T-cell (primary cell): ENCODE measurements at regions not wholly inside any gene's neighbourhood (a gene's known extent, or its start where the extent isn't known, plus 50 kb on each side); places are given as distances from the start of the nearest gene placed in this dataset.

Experiments
- ATAC-seq, 4 experiments: fragments of 200-7000 bp in 3 of 4; fragments of 150-1000 bp in 1 of 4; cut with Tn5 transposase; replicated peaks in 1 of 4; 1 replicate in 3 of 4; 2 replicates in 1 of 4; pipeline ENCODE4 v1.10.0; 2021; ENCODE audit warnings: moderate library complexity in 3 of 4, mild to moderate bottlenecking in 2 of 4, moderate number of reproducible peaks in 1 of 4
- CTCF ChIA-PET, 2 donors: fragments of 300-600 bp; sonication (Branson Sonifier 250); formaldehyde crosslinking; loops; one replicate each; lab custom pipeline; 2022; ENCODE audit warnings: antibody characterized with exemption in 2 of 2; lab: Charles Lee
- POLR2A ChIA-PET, 2 donors: fragments of 300-600 bp; sonication (Branson Sonifier 250); formaldehyde crosslinking; loops; one replicate each; lab custom pipeline; 2022; ENCODE audit warnings: antibody characterized with exemption in 2 of 2; lab: Charles Lee
- DNase-seq, 35 experiments: peaks; one replicate each; pipeline versions ENCODE4 v3.0.0 to v3.0.0-alpha.2; 2013 to 2023
- H3K27ac ChIP-seq: one replicate; pipeline ENCODE4 v1.5.1; 2013; ENCODE audit warnings: low read length
- H3K27me3 ChIP-seq, 2 experiments: replicated peaks in 1 of 2; 1 replicate in 1 of 2; 2 replicates in 1 of 2; pipeline versions ENCODE4 v1.6.1 to v1.7.0; 2013; ENCODE audit warnings: low read length in 1 of 2, mixed read lengths in 1 of 2; ENCODE audit not compliant: control insufficient read depth in 2 of 2, insufficient read depth in 2 of 2; ENCODE audit errors: extremely low read depth in 1 of 2
- H3K36me3 ChIP-seq, 2 donors: 1 replicate in 1 of 2; 2 replicates in 1 of 2; pipeline versions ENCODE4 v1.6.1 to v1.7.0; 2013; ENCODE audit warnings: low read length in 1 of 2; ENCODE audit not compliant: control insufficient read depth in 2 of 2, insufficient read depth in 1 of 2; ENCODE audit errors: extremely low read depth in 1 of 2
- H3K4me1 ChIP-seq, 2 experiments: 1 replicate in 1 of 2; 2 replicates in 1 of 2; pipeline versions ENCODE4 v1.6.1 to v1.7.0; 2013; ENCODE audit warnings: low read length in 2 of 2, mixed read lengths in 1 of 2; ENCODE audit not compliant: insufficient read depth in 2 of 2, control insufficient read depth in 1 of 2; ENCODE audit errors: extremely low read depth in 1 of 2
- H3K4me3 ChIP-seq, 2 donors: 1 replicate in 1 of 2; 2 replicates in 1 of 2; pipeline versions ENCODE4 v1.5.1 to v1.7.0; 2013; ENCODE audit warnings: mild to moderate bottlenecking in 2 of 2, low read length in 1 of 2, moderate library complexity in 1 of 2; ENCODE audit not compliant: control insufficient read depth in 1 of 2; ENCODE audit errors: extremely low read depth in 1 of 2
- H3K9me3 ChIP-seq: 2 replicates; pipeline ENCODE4 v1.7.0; 2013
- H3K27ac Mint-ChIP-seq, 2 donors: one replicate each; pipeline ENCODE4 v1.8.0; 2020 to 2021; ENCODE audit warnings: mild to moderate bottlenecking in 2 of 2, mixed read lengths in 2 of 2
- H3K27me3 Mint-ChIP-seq, 2 donors: one replicate each; pipeline ENCODE4 v1.8.0; 2021 to 2022; ENCODE audit warnings: mixed read lengths in 2 of 2
- H3K36me3 Mint-ChIP-seq: one replicate; pipeline ENCODE4 v1.8.0; 2021; ENCODE audit warnings: mixed read lengths
- H3K4me1 Mint-ChIP-seq, 3 donors: one replicate each; pipeline ENCODE4 v1.8.0; 2020 to 2022; ENCODE audit warnings: mixed read lengths in 3 of 3, mild to moderate bottlenecking in 1 of 3
- H3K4me3 Mint-ChIP-seq, 3 donors: one replicate each; pipeline ENCODE4 v1.8.0; 2020 to 2022; ENCODE audit warnings: mild to moderate bottlenecking in 3 of 3, mixed read lengths in 3 of 3, moderate library complexity in 3 of 3
- H3K9me3 Mint-ChIP-seq, 3 donors: one replicate each; pipeline ENCODE4 v1.8.0; 2020 to 2022; ENCODE audit warnings: mixed read lengths in 3 of 3
- WGBS: methylation state at CpG from one replicate; pipeline ENCODE4 v1.1.5; 2013; ENCODE audit warnings: missing lambda C conversion rate; ENCODE audit not compliant: insufficient coverage; 5-methylcytosine and 5-hydroxymethylcytosine counted together

DNA sequence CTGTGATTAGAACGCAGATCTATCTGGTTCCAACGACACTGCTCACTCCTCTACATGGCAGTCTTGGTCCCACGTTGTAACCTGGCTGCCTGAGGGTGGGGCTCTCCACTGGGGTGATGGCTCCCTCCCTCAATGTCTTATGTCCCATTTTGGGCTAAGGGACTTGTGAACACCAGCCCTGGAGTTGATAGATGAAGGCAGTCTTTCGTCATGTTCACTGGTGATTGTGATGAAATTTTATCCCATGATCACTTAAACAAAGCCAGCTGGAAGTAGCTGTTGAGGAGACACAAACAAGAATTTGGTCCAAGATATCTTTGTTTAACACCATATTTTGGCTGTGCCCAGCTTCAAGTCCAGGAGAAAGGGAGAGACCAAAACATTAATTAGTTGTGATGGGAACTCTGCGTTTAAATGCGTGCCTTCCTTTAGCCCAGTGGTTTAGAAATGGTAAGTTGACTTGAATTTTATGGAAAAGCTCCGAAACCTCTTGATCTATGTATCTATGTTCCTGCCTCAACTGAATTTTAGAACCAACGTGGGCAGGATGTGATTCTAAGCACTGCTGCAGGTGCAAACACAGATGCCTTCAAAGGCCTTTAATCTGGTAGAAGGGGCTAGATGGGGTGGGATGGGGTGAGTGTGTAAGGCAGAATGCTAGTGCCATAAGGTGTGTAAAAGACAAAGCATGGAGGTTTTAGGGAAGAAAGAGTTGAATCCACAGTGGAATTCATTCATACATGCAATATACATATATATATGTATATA lies 186.8 kb upstream of the IRX3 start:
- H3K27me3 ChIP-seq: no peaks in the 10 kb centered on the region
- Mint-ChIP-seq H3K4me3 (no peak overlapping the region), H3K27me3 (peaks cover 1 to 25% of the 10 kb centered on the region in 2 donors), H3K4me1 (no peaks in the 10 kb centered on the region), H3K9me3 (peaks cover 0 to 10% (median 3%) of the 10 kb centered on the region in 3 donors), H3K27ac (no peak overlapping the region), H3K36me3 (no peaks in the 10 kb centered on the region)
- DNase-seq (no peak), ATAC-seq (no peak)
- ChIA-PET POLR2A (no interaction called here), CTCF (no interaction called here)
- H3K9me3 ChIP-seq: no peaks in the 10 kb centered on the region
- H3K36me3 ChIP-seq: no peaks in the 10 kb centered on the region
- WGBS: 60% methylated on average over 1 of the region's 8 CpGs
- H3K4me1 ChIP-seq: no peaks in the 10 kb centered on the region
- H3K4me3 ChIP-seq: no peak overlapping the region
- H3K27ac ChIP-seq: no peak overlapping the region

DNA sequence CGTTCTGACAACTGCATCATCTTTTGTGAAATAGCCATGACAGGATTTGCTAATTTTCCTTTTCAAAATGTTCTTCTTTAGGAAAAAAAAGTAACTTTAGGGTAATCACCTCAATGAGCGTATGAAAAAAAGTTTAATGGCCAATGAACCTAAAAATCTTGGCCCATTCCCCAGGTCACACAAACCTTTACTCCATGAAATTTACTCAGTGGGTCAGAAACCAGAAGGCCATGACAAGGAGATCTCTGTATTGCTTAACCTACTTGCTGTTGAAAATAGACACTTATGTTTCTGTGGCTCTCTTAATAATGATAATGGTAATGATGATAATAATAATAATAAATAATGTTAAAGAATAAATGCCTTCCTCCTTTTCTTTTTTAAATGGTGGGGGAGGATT lies 180.8 kb upstream of the IRX3 start:
- H3K27ac ChIP-seq: no peak overlapping the region
- POLR2A ChIA-PET: no interaction called here

DNA sequence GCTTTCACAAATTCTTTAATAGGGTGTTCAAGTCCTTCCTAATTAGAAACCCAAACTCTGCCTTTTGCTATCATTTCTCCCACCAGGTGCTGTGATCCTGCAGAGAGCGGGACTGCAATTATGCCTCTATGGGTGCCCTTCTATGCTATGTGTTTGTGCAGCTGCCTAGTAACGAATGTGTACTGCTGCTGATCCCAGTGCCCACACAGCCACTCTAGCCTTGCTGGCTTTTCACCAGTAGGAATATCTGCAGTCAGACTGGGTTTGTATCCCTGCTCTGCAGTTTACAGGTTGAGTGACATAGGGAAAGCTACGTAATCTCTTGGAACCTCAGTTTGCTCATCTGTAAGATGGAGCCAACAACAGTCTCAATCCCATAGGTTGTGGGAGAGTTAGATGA lies 179.6 kb upstream of the IRX3 start:
- no peaks in the 10 kb centered on the region for H3K36me3 Mint-ChIP-seq
- no peak overlapping the region for H3K4me3 Mint-ChIP-seq
- no peak for ATAC-seq
- 77% methylated on average over 2 of the region's 3 CpGs for WGBS
- Histone ChIP-seq H3K27me3 (no peaks in the 10 kb centered on the region), H3K4me1 (no peaks in the 10 kb centered on the region), H3K27ac (no peak overlapping the region), H3K4me3 (no peak overlapping the region), H3K9me3 (no peaks in the 10 kb centered on the region), H3K36me3 (no peaks in the 10 kb centered on the region)
- no peak for DNase-seq
- POLR2A ChIA-PET: no interaction called here
- H3K27ac Mint-ChIP-seq: no peak overlapping the region
- no peaks in the 10 kb centered on the region for H3K4me1 Mint-ChIP-seq
- peaks cover 7 to 27% (median 15%) of the 10 kb centered on the region in 3 donors for H3K9me3 Mint-ChIP-seq
- CTCF ChIA-PET: no interaction called here
- H3K27me3 Mint-ChIP-seq: peaks cover 0 to 10% of the 10 kb centered on the region in 2 donors

More for the DNA sequence above, 180.8 kb upstream of the IRX3 start:
- Histone ChIP-seq H3K4me3 (no peak overlapping the region), H3K36me3 (no peaks in the 10 kb centered on the region), H3K4me1 (no peaks in the 10 kb centered on the region), H3K9me3 (no peaks in the 10 kb centered on the region), H3K27me3 (no peaks in the 10 kb centered on the region)
- CTCF ChIA-PET: no interaction called here
- no peak for DNase-seq
- H3K4me3 Mint-ChIP-seq: no peak overlapping the region
- WGBS: no CpG with 5 or more reads among the region's 2 CpGs
- H3K27ac Mint-ChIP-seq: no peak overlapping the region
- no peaks in the 10 kb centered on the region for H3K36me3 Mint-ChIP-seq
- peaks cover 7 to 27% (median 15%) of the 10 kb centered on the region in 3 donors for H3K9me3 Mint-ChIP-seq
- peaks cover 0 to 17% of the 10 kb centered on the region in 2 donors for H3K27me3 Mint-ChIP-seq
- H3K4me1 Mint-ChIP-seq: no peaks in the 10 kb centered on the region
- no peak for ATAC-seq

DNA sequence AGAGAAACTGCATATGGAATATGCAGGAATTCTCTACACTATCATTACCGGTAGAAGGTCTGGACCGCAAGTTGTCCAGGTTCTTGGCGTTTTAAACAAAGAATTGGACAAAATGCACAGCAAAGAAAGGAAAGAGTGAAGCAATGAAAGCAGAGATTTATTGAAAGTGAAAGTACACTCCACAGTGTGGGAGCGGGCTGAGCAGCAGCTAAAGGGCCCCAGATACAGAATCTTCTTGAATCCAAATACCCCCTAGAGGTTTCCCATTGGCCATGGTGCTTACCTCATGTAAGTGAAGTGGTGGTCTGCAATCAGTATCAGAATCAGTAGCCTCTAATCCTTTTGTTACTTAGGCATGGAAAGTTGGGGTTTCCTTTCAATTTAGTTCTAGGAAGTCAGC lies 178.5 kb upstream of the IRX3 start:
- no peak for DNase-seq
- H3K27me3 Mint-ChIP-seq: peaks cover 0 to 2% of the 10 kb centered on the region in 2 donors
- H3K9me3 ChIP-seq: no peaks in the 10 kb centered on the region
- H3K36me3 ChIP-seq: no peaks in the 10 kb centered on the region
- no peaks in the 10 kb centered on the region for H3K36me3 Mint-ChIP-seq
- WGBS: no CpG with 5 or more reads among the region's 4 CpGs
- no peak overlapping the region for H3K4me3 ChIP-seq
- peaks cover 3 to 27% (median 15%) of the 10 kb centered on the region in 3 donors for H3K9me3 Mint-ChIP-seq
- H3K4me1 Mint-ChIP-seq: no peaks in the 10 kb centered on the region
- no peak for ATAC-seq
- no peaks in the 10 kb centered on the region for H3K4me1 ChIP-seq
- POLR2A ChIA-PET: no interaction called here
- no peak overlapping the region for H3K4me3 Mint-ChIP-seq
- no peak overlapping the region for H3K27ac ChIP-seq
- no peaks in the 10 kb centered on the region for H3K27me3 ChIP-seq
- CTCF ChIA-PET: no interaction called here
- no peak overlapping the region for H3K27ac Mint-ChIP-seq

GRCh38 chr16:54462771-54463170 lies 176.2 kb upstream of the IRX3 start:
- Mint-ChIP-seq H3K27me3 (no peaks in the 10 kb centered on the region), H3K9me3 (peaks cover 3 to 27% (median 15%) of the 10 kb centered on the region in 3 donors), H3K27ac (no peak overlapping the region), H3K4me1 (no peaks in the 10 kb centered on the region), H3K36me3 (no peaks in the 10 kb centered on the region), H3K4me3 (no peak overlapping the region)
- no peak for DNase-seq
- ChIA-PET POLR2A (no interaction called here), CTCF (no interaction called here)
- no CpG with 5 or more reads among the region's 2 CpGs for WGBS
- Histone ChIP-seq H3K36me3 (no peaks in the 10 kb centered on the region), H3K9me3 (no peaks in the 10 kb centered on the region), H3K27ac (no peak overlapping the region), H3K4me3 (no peak overlapping the region), H3K27me3 (no peaks in the 10 kb centered on the region), H3K4me1 (no peaks in the 10 kb centered on the region)
- ATAC-seq: no peak

GRCh38 chr16:54462151-54462651 lies 175.6 kb upstream of the IRX3 start:
- ChIA-PET CTCF (no interaction called here), POLR2A (no interaction called here)
- Mint-ChIP-seq H3K27me3 (no peaks in the 10 kb centered on the region), H3K4me1 (no peaks in the 10 kb centered on the region), H3K4me3 (no peak overlapping the region), H3K36me3 (no peaks in the 10 kb centered on the region), H3K9me3 (peaks cover 3 to 27% (median 15%) of the 10 kb centered on the region in 3 donors), H3K27ac (no peak overlapping the region)
- ATAC-seq (no peak), DNase-seq (no peak)
- Histone ChIP-seq H3K27me3 (no peaks in the 10 kb centered on the region), H3K4me3 (no peak overlapping the region), H3K36me3 (no peaks in the 10 kb centered on the region), H3K4me1 (no peaks in the 10 kb centered on the region), H3K9me3 (no peaks in the 10 kb centered on the region), H3K27ac (no peak overlapping the region)
- WGBS: no CpG with 5 or more reads among the region's 2 CpGs
